Tibial nerve (tissue), 4 donors: ENCODE measurements at regions not wholly inside any gene's neighbourhood (a gene's known extent, or its start where the extent isn't known, plus 50 kb on each side); places are given as distances from the start of the nearest gene placed in this dataset.

ENCODE experiments used
- DNase-seq, 2 donors: peaks; one replicate each; pipeline ENCODE4 v3.0.0-alpha.2; 2019; ENCODE audit warnings: low spot score in 2 of 2
- H3K27ac ChIP-seq, 4 donors: fragments of 200-600 bp; sonication (generic) in 3 of 4; one replicate each; pipeline ENCODE4 v1.5.1; 2017 to 2019; ENCODE audit warnings: mild to moderate bottlenecking in 1 of 4
- H3K27me3 ChIP-seq, 2 donors: fragments of 200-600 bp; sonication (generic) in 1 of 2; one replicate each; pipeline versions ENCODE4 v1.5.1 to v1.6.0; 2017 to 2019
- H3K36me3 ChIP-seq, 3 donors: fragments of 200-600 bp; sonication (generic); one replicate each; pipeline ENCODE4 v1.5.1; 2018 to 2019
- H3K4me1 ChIP-seq, 4 donors: fragments of 200-600 bp; sonication (generic) in 3 of 4; one replicate each; pipeline ENCODE4 v1.5.1; 2017 to 2019
- H3K4me3 ChIP-seq, 4 donors: fragments of 200-600 bp; sonication (generic) in 3 of 4; one replicate each; pipeline ENCODE4 v1.5.1; 2017 to 2019; ENCODE audit warnings: mild to moderate bottlenecking in 1 of 4, moderate library complexity in 1 of 4
- H3K9me3 ChIP-seq, 4 donors: fragments of 200-600 bp; sonication (generic) in 3 of 4; one replicate each; pipeline ENCODE4 v1.5.1; 2017 to 2019
- EP300 ChIP-seq, 2 donors: sonication (generic); formaldehyde crosslinking; IDR thresholded peaks; one replicate each; pipeline ENCODE4 v1.6.1; 2017; ENCODE audit warnings: antibody characterized with exemption in 2 of 2, mild to moderate bottlenecking in 1 of 2
- POLR2A ChIP-seq, 2 donors: fragments of 450-650 bp; IDR thresholded peaks; one replicate each; pipeline ENCODE4 v1.6.1; 2017; ENCODE audit warnings: antibody characterized with exemption in 2 of 2, mild to moderate bottlenecking in 2 of 2, moderate library complexity in 2 of 2
- WGBS, 2 donors: methylation state at CpG; one replicate each; pipeline ENCODE4 v1.1.5; 2018; 5-methylcytosine and 5-hydroxymethylcytosine counted together
- TF ChIP-seq, protein P1 (sequence below), 5 experiments: fragments of 200-600 bp in 3 of 5; fragments of 450-650 bp in 2 of 5; sonication (generic) in 3 of 5; IDR thresholded peaks; one replicate each; pipeline ENCODE4 v1.5.1; 2016 to 2019; ENCODE audit warnings: antibody characterized with exemption in 5 of 5, mild to moderate bottlenecking in 3 of 5, moderate library complexity in 2 of 5

DNA sequence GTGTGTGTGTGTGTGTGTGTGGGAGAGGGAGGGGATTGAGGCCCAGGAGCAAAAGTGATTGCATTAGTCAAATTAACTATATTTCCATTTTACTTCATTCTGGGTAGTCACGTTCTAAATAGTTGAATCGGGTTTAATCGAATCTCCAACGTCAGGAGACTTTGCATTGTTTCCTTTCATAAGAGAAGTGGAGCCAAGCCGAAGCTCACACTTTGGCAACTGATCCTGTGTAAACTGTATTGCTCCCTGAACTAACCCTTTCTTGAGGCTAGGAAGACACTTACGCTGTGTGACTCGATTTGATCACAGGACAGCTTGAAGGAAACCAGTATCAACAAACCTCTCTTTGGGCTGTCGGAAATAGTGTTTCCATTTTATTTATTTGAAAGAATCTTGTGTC, 363.4 kb upstream of the ATP2B1 start:
- DNase-seq = no peak
- Histone ChIP-seq H3K4me1 (no peaks in the 10 kb centered on the region), H3K36me3 (no peaks in the 10 kb centered on the region), H3K4me3 (no peak overlapping the region), H3K27me3 (no peaks in the 10 kb centered on the region), H3K27ac (no peak overlapping the region), H3K9me3 (no peaks in the 10 kb centered on the region)
- TF ChIP-seq, protein P1, sequence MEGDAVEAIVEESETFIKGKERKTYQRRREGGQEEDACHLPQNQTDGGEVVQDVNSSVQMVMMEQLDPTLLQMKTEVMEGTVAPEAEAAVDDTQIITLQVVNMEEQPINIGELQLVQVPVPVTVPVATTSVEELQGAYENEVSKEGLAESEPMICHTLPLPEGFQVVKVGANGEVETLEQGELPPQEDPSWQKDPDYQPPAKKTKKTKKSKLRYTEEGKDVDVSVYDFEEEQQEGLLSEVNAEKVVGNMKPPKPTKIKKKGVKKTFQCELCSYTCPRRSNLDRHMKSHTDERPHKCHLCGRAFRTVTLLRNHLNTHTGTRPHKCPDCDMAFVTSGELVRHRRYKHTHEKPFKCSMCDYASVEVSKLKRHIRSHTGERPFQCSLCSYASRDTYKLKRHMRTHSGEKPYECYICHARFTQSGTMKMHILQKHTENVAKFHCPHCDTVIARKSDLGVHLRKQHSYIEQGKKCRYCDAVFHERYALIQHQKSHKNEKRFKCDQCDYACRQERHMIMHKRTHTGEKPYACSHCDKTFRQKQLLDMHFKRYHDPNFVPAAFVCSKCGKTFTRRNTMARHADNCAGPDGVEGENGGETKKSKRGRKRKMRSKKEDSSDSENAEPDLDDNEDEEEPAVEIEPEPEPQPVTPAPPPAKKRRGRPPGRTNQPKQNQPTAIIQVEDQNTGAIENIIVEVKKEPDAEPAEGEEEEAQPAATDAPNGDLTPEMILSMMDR (IDR thresholded peaks at IDR 0.05) = no peak
- TF ChIP-seq POLR2A (IDR thresholded peaks at IDR 0.05) = no peak
- 70 to 72% methylated on average over 8 of the region's 8 CpGs for WGBS, 2 donors

DNA sequence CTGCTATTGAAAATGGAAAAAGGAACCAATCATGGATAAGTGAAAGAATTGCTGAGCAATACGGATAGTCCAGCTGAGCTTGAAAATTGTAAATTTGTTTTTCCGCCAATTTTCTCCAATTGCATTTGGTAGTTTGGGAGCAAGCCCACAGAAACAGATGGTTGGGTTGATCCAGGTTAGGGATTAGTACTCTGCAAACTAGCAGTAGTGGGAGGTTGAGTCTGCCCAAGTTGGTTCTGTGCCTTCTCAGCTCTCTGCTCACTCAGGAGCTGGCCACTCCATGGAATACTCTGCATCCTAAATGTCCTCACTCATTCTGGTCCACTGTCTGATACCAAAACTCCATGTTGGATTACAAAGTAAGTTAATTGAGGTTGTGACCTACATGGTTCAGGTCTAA, 361.1 kb upstream of the ATP2B1 start:
- Histone ChIP-seq H3K27ac (no peak overlapping the region), H3K27me3 (no peaks in the 10 kb centered on the region), H3K9me3 (no peaks in the 10 kb centered on the region), H3K4me1 (peaks cover 0 to 12% (median 1%) of the 10 kb centered on the region in 4 donors), H3K4me3 (no peak overlapping the region), H3K36me3 (no peaks in the 10 kb centered on the region)
- TF ChIP-seq EP300 (IDR thresholded peaks at IDR 0.05) = no peak
- TF ChIP-seq, protein P1 (IDR thresholded peaks at IDR 0.05) = no peak
- no peak for TF ChIP-seq POLR2A (IDR thresholded peaks at IDR 0.05)
- no peak for DNase-seq
- 97 to 98% methylated on average over 2 of the region's 2 CpGs for WGBS, 2 donors

- DNase-seq = no peak
- no peaks in the 10 kb centered on the region for H3K36me3 ChIP-seq
- TF ChIP-seq, protein P1 (IDR thresholded peaks at IDR 0.05) = no peak
- TF ChIP-seq EP300 (IDR thresholded peaks at IDR 0.05) (no peak), POLR2A (IDR thresholded peaks at IDR 0.05) (no peak)
- no peaks in the 10 kb centered on the region for H3K27me3 ChIP-seq
- WGBS, 2 donors = 33 to 57% methylated on average over 1 of the region's 1 CpG
- H3K4me1 ChIP-seq = peaks cover 0 to 15% (median 4%) of the 10 kb centered on the region in 4 donors
- H3K27ac ChIP-seq = no peak overlapping the region
- no peaks in the 10 kb centered on the region for H3K9me3 ChIP-seq
- H3K4me3 ChIP-seq = no peak overlapping the region
Measured at GRCh38 chr12:90067791-90068190, 359.2 kb upstream of the ATP2B1 start.

GRCh38 chr12:90064852-90065801, 356.5 kb upstream of the ATP2B1 start:
- H3K27ac ChIP-seq = no peak overlapping the region
- WGBS, 2 donors = 42 to 47% methylated on average over 4 of the region's 4 CpGs
- H3K27me3 ChIP-seq = no peaks in the 10 kb centered on the region
- DNase-seq = no peak
- H3K4me3 ChIP-seq = no peak overlapping the region
- TF ChIP-seq POLR2A (IDR thresholded peaks at IDR 0.05) = no peak
- TF ChIP-seq EP300 (IDR thresholded peaks at IDR 0.05) = peak in 1 of 2 donors; percentile 14
- TF ChIP-seq, protein P1 (IDR thresholded peaks at IDR 0.05) = no peak
- peaks cover 0 to 15% (median 4%) of the 10 kb centered on the region in 4 donors for H3K4me1 ChIP-seq
- no peaks in the 10 kb centered on the region for H3K36me3 ChIP-seq
- H3K9me3 ChIP-seq = no peaks in the 10 kb centered on the region

DNA sequence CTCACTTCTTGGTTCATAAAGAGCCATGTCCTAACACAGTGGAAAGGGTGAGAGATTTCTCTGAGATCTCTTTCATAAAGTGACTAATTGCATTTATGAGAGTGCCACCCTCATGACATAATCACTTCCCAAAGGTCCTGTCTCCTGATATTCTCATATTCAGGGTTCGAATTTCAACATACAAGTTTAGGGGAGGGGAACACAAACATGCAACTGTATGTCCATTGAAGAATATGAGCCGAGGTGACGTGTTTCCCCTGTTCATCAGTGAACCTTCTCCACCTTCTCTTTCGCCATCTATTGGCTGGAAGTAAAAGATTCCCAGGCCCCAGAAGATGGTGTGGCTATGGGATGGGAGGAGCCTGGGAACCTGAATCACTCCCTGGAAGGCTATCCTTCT, 354.2 kb upstream of the ATP2B1 start:
- WGBS, 2 donors = 69 to 72% methylated on average over 4 of the region's 4 CpGs
- H3K4me1 ChIP-seq = peaks cover 0 to 22% (median 4%) of the 10 kb centered on the region in 4 donors
- no peaks in the 10 kb centered on the region for H3K27me3 ChIP-seq
- no peaks in the 10 kb centered on the region for H3K9me3 ChIP-seq
- H3K4me3 ChIP-seq = no peak overlapping the region
- TF ChIP-seq, protein P1 (IDR thresholded peaks at IDR 0.05) = no peak
- no peak for TF ChIP-seq EP300 (IDR thresholded peaks at IDR 0.05)
- TF ChIP-seq POLR2A (IDR thresholded peaks at IDR 0.05) = no peak
- no peak for DNase-seq
- no peaks in the 10 kb centered on the region for H3K36me3 ChIP-seq
- no peak overlapping the region for H3K27ac ChIP-seq
